Stimulated activated CD4-positive, alpha-beta T cell treated with anti-CD3 and anti-CD28 coated beads, Interleukin-4, amount 100 ng/mL, for 1 hour (primary cell): ENCODE measurements at regions not wholly inside any gene's neighbourhood (a gene's known extent, or its start where the extent isn't known, plus 50 kb on each side); places are given as distances from the start of the nearest gene placed in this dataset.
"Not testable (repeated sequence)": the region's sequence is repeated elsewhere in the genome, so short reads cannot be mapped to it uniquely, and the experiment has no call there.

Experiments used
- DNase-seq: peaks from one replicate; pipeline ENCODE4 v3.0.0-alpha.2; 2020

- no peak for DNase-seq
Measured at GRCh38 chr4:114306946-114307345, 291.7 kb upstream of the UGT8 start.

GRCh38 chr4:114310296-114310925, 288.2 kb upstream of the UGT8 start:
- no peak for DNase-seq

- no peak for DNase-seq
Measured at GRCh38 chr4:114311787-114312186, 286.8 kb upstream of the UGT8 start.

- DNase-seq, result no peak
Measured at GRCh38 chr4:114312338-114312737, 286.3 kb upstream of the UGT8 start.

- DNase-seq, result no peak
Measured at GRCh38 chr4:114316789-114317188, 281.8 kb upstream of the UGT8 start.

GRCh38 chr4:114317564-114317963, 281.0 kb upstream of the UGT8 start:
- no peak for DNase-seq

- DNase-seq, result no peak
Measured at GRCh38 chr4:114318309-114318708, 280.3 kb upstream of the UGT8 start.

- no peak for DNase-seq
Measured at GRCh38 chr4:114320126-114320525, 278.5 kb upstream of the UGT8 start.

GRCh38 chr4:114321366-114321765, 277.2 kb upstream of the UGT8 start:
- DNase-seq, result no peak

- no peak for DNase-seq
Measured at GRCh38 chr4:114323841-114324240, 274.8 kb upstream of the UGT8 start.

GRCh38 chr4:114326358-114326757, 272.2 kb upstream of the UGT8 start:
- no peak for DNase-seq

- no peak for DNase-seq
Measured at GRCh38 chr4:114332119-114332518, 266.5 kb upstream of the UGT8 start.

GRCh38 chr4:114334363-114334762, 264.2 kb upstream of the UGT8 start:
- not testable (repeated sequence) for DNase-seq

- DNase-seq, result no peak
Measured at GRCh38 chr4:114334884-114335330, 263.7 kb upstream of the UGT8 start.

- DNase-seq, result no peak
Measured at GRCh38 chr4:114335339-114335738, 263.3 kb upstream of the UGT8 start.

- no peak for DNase-seq
Measured at GRCh38 chr4:114343015-114343414, 255.6 kb upstream of the UGT8 start.

- no peak for DNase-seq
Measured at GRCh38 chr4:114349543-114350175, 248.9 kb upstream of the UGT8 start.

- no peak for DNase-seq
Measured at GRCh38 chr4:114358901-114359300, 239.7 kb upstream of the UGT8 start.

- DNase-seq, result no peak
Measured at GRCh38 chr4:114361249-114361648, 237.4 kb upstream of the UGT8 start.

GRCh38 chr4:114364857-114365256, 233.8 kb upstream of the UGT8 start:
- no peak for DNase-seq

- no peak for DNase-seq
Measured at GRCh38 chr4:114365591-114365990, 233.0 kb upstream of the UGT8 start.

- DNase-seq, result no peak
Measured at GRCh38 chr4:114366368-114366767, 232.2 kb upstream of the UGT8 start.

GRCh38 chr4:114368751-114369150, 229.9 kb upstream of the UGT8 start:
- no peak for DNase-seq

- DNase-seq, result no peak
Measured at GRCh38 chr4:114373508-114373907, 225.1 kb upstream of the UGT8 start.

- DNase-seq, result no peak
Measured at GRCh38 chr4:114378305-114378903, 220.2 kb upstream of the UGT8 start.
